HepG2 (cell line): ENCODE measurements at regions not wholly inside any gene's neighbourhood (a gene's known extent, or its start where the extent isn't known, plus 50 kb on each side); places are given as distances from the start of the nearest gene placed in this dataset.
A peak's percentile ranks its signal among the peaks of the same experiment; 100 is the strongest.

Experiments used
- ATF2 ChIP-seq: sonication (generic); formaldehyde crosslinking; IDR thresholded peaks from 2 replicates; pipeline ENCODE4 v1.4.0; 2020; ENCODE audit warnings: missing genetic modification reagents
- CBX5 ChIP-seq: sonication (generic); formaldehyde crosslinking; IDR thresholded peaks from 2 replicates; pipeline ENCODE4 v1.4.0; 2020; ENCODE audit warnings: missing genetic modification reagents, borderline replicate concordance
- FOSL2 ChIP-seq: sonication (generic); formaldehyde crosslinking; IDR thresholded peaks from 2 replicates; pipeline ENCODE4 v1.4.0; 2020; ENCODE audit warnings: missing genetic modification reagents
- GFI1 ChIP-seq: sonication (generic); formaldehyde crosslinking; IDR thresholded peaks from 2 replicates; pipeline ENCODE4 v1.5.0; 2020; ENCODE audit warnings: missing genetic modification reagents, mild to moderate bottlenecking, borderline replicate concordance
- HOXA5 ChIP-seq: sonication (generic); formaldehyde crosslinking; IDR thresholded peaks from 2 replicates; pipeline ENCODE4 v1.4.0; 2020; ENCODE audit warnings: missing genetic modification reagents
- KDM5B ChIP-seq: sonication (generic); formaldehyde crosslinking; IDR thresholded peaks from 2 replicates; pipeline ENCODE4 v1.4.0; 2020; ENCODE audit warnings: missing genetic modification reagents, mild to moderate bottlenecking, borderline replicate concordance
- NCOR1 ChIP-seq: fragments of 200-600 bp; sonication (generic); IDR thresholded peaks from 2 replicates; pipeline ENCODE4 v1.7.0; 2017; ENCODE audit warnings: antibody characterized with exemption, low read length, borderline replicate concordance
- PCBP1 ChIP-seq: fragments of 200-400 bp; formaldehyde crosslinking; IDR thresholded peaks from 2 replicates; pipeline ENCODE4 v1.6.1; 2017; ENCODE audit warnings: mild to moderate bottlenecking, low read depth, low read length, borderline replicate concordance
- RFX1 ChIP-seq: fragments of 450-650 bp; IDR thresholded peaks from 2 replicates; pipeline ENCODE4 v1.6.1; 2017
- SKI ChIP-seq: fragments of 450-650 bp; IDR thresholded peaks from one replicate; pipeline ENCODE4 v1.6.1; 2018; ENCODE audit warnings: mild to moderate bottlenecking; ENCODE audit not compliant: partially characterized antibody
- SSRP1 ChIP-seq: IDR thresholded peaks from 2 replicates; pipeline ENCODE4 v1.6.1; 2016; ENCODE audit warnings: control low read depth
- ZBTB10 ChIP-seq: sonication (generic); formaldehyde crosslinking; IDR thresholded peaks from 2 replicates; pipeline ENCODE4 v1.4.0; 2020; ENCODE audit warnings: missing genetic modification reagents, borderline replicate concordance
- ZBTB25 ChIP-seq: IDR thresholded peaks from 2 replicates; pipeline ENCODE4 v1.6.1; 2018; ENCODE audit warnings: missing genetic modification reagents
- ZBTB42 ChIP-seq: sonication (generic); formaldehyde crosslinking; IDR thresholded peaks from 2 replicates; pipeline ENCODE4 v1.5.0; 2020; ENCODE audit warnings: mild to moderate bottlenecking, missing genetic modification reagents
- ZBTB7A ChIP-seq: sonication (generic); formaldehyde crosslinking; IDR thresholded peaks from 2 replicates; pipeline ENCODE4 v1.8.0; 2022; ENCODE audit warnings: mild to moderate bottlenecking, missing genetic modification reagents
- ZHX1 ChIP-seq: sonication (generic); formaldehyde crosslinking; IDR thresholded peaks from 2 replicates; pipeline ENCODE4 v1.8.1; 2022; ENCODE audit warnings: low read depth, mild to moderate bottlenecking, missing genetic modification reagents
- ZNF230 ChIP-seq: sonication (generic); formaldehyde crosslinking; IDR thresholded peaks from 2 replicates; pipeline ENCODE4 v1.4.0; 2020; ENCODE audit warnings: mild to moderate bottlenecking, missing genetic modification reagents
- ZNF326 ChIP-seq: sonication (generic); formaldehyde crosslinking; IDR thresholded peaks from 2 replicates; pipeline ENCODE4 v1.4.0; 2020; ENCODE audit warnings: missing genetic modification reagents, borderline replicate concordance
- ZNF350 ChIP-seq: sonication (generic); formaldehyde crosslinking; IDR thresholded peaks from 2 replicates; pipeline ENCODE4 v1.4.0; 2020; ENCODE audit warnings: mild to moderate bottlenecking, low read depth, missing genetic modification reagents, borderline replicate concordance
- ZNF777 ChIP-seq: sonication (generic); formaldehyde crosslinking; IDR thresholded peaks from 2 replicates; pipeline ENCODE4 v1.4.0; 2020; ENCODE audit warnings: missing genetic modification reagents
- ZNF850 ChIP-seq: sonication (generic); formaldehyde crosslinking; conservative IDR thresholded peaks from 2 replicates; pipeline ENCODE4 v1.9.0; 2021; ENCODE audit warnings: mild to moderate bottlenecking, missing genetic modification reagents
- TF ChIP-seq, protein P1 (sequence below): sonication (generic); formaldehyde crosslinking; IDR thresholded peaks from 2 replicates; pipeline ENCODE4 v1.9.0; 2021; ENCODE audit warnings: missing genetic modification reagents, borderline replicate concordance

DNA sequence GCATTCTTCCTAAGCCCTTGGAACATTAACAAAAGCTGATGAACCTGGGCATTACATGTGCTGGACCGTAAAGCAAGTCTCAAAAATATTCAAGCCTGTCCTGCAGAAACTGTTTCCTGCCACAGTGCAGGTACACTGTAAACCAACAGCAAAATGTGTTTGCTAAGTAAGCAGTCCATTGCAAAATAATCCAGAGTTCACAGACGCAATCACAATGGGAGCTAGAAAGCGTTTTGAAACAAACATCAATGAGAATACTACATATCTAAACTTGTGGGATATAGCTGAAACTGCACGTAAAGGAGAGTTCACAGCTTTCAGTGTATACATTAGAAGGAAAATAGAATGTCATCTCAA, 61.6 kb downstream of the RGS12 start (continued):
- TF ChIP-seq ZBTB42 (CRISPR knock-in tag) = no peak
- peak; percentile 87 for TF ChIP-seq GFI1 (CRISPR knock-in tag)
- TF ChIP-seq HOXA5 = 0 out of 2 replicates have a peak, but pooled peaks have one; percentile 44
- peak; percentile 73 for TF ChIP-seq FOSL2 (CRISPR knock-in tag)
- no peak; the same call in 1 of the 2 replicates for TF ChIP-seq ZBTB7A (CRISPR knock-in tag)
- TF ChIP-seq ZHX1 = 0 out of 2 replicates have a peak, but pooled peaks have one; percentile 56
- TF ChIP-seq PCBP1 = no peak
- no peak for TF ChIP-seq ZNF326 (CRISPR knock-in tag)
- TF ChIP-seq ATF2 (CRISPR knock-in tag) = peak; percentile 96
- peak; percentile 94 for TF ChIP-seq NCOR1
- TF ChIP-seq SKI = peak; percentile 52
- TF ChIP-seq ZNF777 (CRISPR knock-in tag) = no peak
- peak; percentile 81; the same call in 1 of the 2 replicates for TF ChIP-seq ZBTB25 (CRISPR knock-in tag)
- no peak for TF ChIP-seq ZBTB10 (CRISPR knock-in tag)
- TF ChIP-seq SSRP1 (CRISPR knock-in tag) = no peak; the same call in 1 of the 2 replicates
- peak; percentile 79 for TF ChIP-seq CBX5 (CRISPR knock-in tag)
- no peak for TF ChIP-seq ZNF850 (CRISPR knock-in tag)
- TF ChIP-seq, protein P1, sequence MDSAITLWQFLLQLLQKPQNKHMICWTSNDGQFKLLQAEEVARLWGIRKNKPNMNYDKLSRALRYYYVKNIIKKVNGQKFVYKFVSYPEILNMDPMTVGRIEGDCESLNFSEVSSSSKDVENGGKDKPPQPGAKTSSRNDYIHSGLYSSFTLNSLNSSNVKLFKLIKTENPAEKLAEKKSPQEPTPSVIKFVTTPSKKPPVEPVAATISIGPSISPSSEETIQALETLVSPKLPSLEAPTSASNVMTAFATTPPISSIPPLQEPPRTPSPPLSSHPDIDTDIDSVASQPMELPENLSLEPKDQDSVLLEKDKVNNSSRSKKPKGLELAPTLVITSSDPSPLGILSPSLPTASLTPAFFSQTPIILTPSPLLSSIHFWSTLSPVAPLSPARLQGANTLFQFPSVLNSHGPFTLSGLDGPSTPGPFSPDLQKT (CRISPR knock-in tag) = no peak
- no peak; the same call in 1 of the 2 replicates for TF ChIP-seq ZNF350 (CRISPR knock-in tag)
- TF ChIP-seq RFX1 = no peak
- no peak for TF ChIP-seq KDM5B (CRISPR knock-in tag)
- no peak for TF ChIP-seq ZNF230 (CRISPR knock-in tag)
